HG03159 (cell line): ENCODE measurements at regions not wholly inside any gene's neighbourhood (a gene's known extent, or its start where the extent isn't known, plus 50 kb on each side); places are given as distances from the start of the nearest gene placed in this dataset.
"Not testable (repeated sequence)": the region's sequence is repeated elsewhere in the genome, so short reads cannot be mapped to it uniquely, and the experiment has no call there.

Experiments
- ATAC-seq: cut with Tn5 transposase; IDR thresholded peaks from one replicate; pipeline ENCODE4 v1.9.1; 2021; ENCODE audit warnings: mild to moderate bottlenecking, moderate library complexity; ENCODE audit not compliant: unreplicated experiment

- no peak for ATAC-seq
Measured at GRCh38 chr18:11388755-11389680, 220.4 kb upstream of the SLC35G4 start.

- ATAC-seq, result no peak
Measured at GRCh38 chr18:11387880-11388279, 221.5 kb upstream of the SLC35G4 start.

- no peak for ATAC-seq
Measured at GRCh38 chr18:11383381-11383780, 226.0 kb upstream of the SLC35G4 start.

GRCh38 chr18:11380968-11381367 lies 228.4 kb upstream of the SLC35G4 start:
- ATAC-seq, result no peak

GRCh38 chr18:11379660-11380059 lies 229.7 kb upstream of the SLC35G4 start:
- ATAC-seq, result no peak

GRCh38 chr18:11377766-11378540 lies 228.6 kb upstream of the PIEZO2 start:
- ATAC-seq, result no peak

- no peak for ATAC-seq
Measured at GRCh38 chr18:11372163-11372562, 222.8 kb upstream of the PIEZO2 start.

- no peak for ATAC-seq
Measured at GRCh38 chr18:11369556-11369955, 220.2 kb upstream of the PIEZO2 start.

GRCh38 chr18:11368020-11368419 lies 218.7 kb upstream of the PIEZO2 start:
- no peak for ATAC-seq

- no peak for ATAC-seq
Measured at GRCh38 chr18:11367351-11367750, 218.0 kb upstream of the PIEZO2 start.

GRCh38 chr18:11366410-11366809 lies 217.0 kb upstream of the PIEZO2 start:
- no peak for ATAC-seq

GRCh38 chr18:11362856-11363255 lies 213.5 kb upstream of the PIEZO2 start:
- no peak for ATAC-seq

GRCh38 chr18:11361862-11362261 lies 212.5 kb upstream of the PIEZO2 start:
- not testable (repeated sequence) for ATAC-seq

- ATAC-seq, result no peak
Measured at GRCh38 chr18:11357678-11358077, 208.3 kb upstream of the PIEZO2 start.

GRCh38 chr18:11344576-11344975 lies 195.2 kb upstream of the PIEZO2 start:
- not testable (repeated sequence) for ATAC-seq

GRCh38 chr18:11343096-11343495 lies 193.7 kb upstream of the PIEZO2 start:
- no peak for ATAC-seq

GRCh38 chr18:11342115-11342514 lies 192.7 kb upstream of the PIEZO2 start:
- not testable (repeated sequence) for ATAC-seq

GRCh38 chr18:11339188-11339775 lies 189.9 kb upstream of the PIEZO2 start:
- ATAC-seq, result no peak

GRCh38 chr18:11336241-11336640 lies 186.9 kb upstream of the PIEZO2 start:
- ATAC-seq, result no peak

- no peak for ATAC-seq
Measured at GRCh38 chr18:11327391-11328009, 178.1 kb upstream of the PIEZO2 start.
